Omental fat pad (tissue), 3 donors: ENCODE measurements at regions not wholly inside any gene's neighbourhood (a gene's known extent, or its start where the extent isn't known, plus 50 kb on each side); places are given as distances from the start of the nearest gene placed in this dataset.

Experiments
- ATAC-seq: fragments of 150-250 bp; one replicate; pipeline ENCODE4 v1.9.1; 2016; ENCODE audit warnings: mild to moderate bottlenecking, moderate library complexity; ENCODE audit not compliant: low FRiP score
- DNase-seq: peaks from one replicate; pipeline ENCODE4 v3.0.0-alpha.2; 2019; ENCODE audit warnings: low spot score
- TF ChIP-seq, protein P1 (sequence below), 3 donors: fragments of 450-650 bp; IDR thresholded peaks; one replicate each; pipeline ENCODE4 v1.5.1; 2016 to 2017; ENCODE audit warnings: antibody characterized with exemption in 3 of 3, mild to moderate bottlenecking in 3 of 3, moderate library complexity in 2 of 3

DNA sequence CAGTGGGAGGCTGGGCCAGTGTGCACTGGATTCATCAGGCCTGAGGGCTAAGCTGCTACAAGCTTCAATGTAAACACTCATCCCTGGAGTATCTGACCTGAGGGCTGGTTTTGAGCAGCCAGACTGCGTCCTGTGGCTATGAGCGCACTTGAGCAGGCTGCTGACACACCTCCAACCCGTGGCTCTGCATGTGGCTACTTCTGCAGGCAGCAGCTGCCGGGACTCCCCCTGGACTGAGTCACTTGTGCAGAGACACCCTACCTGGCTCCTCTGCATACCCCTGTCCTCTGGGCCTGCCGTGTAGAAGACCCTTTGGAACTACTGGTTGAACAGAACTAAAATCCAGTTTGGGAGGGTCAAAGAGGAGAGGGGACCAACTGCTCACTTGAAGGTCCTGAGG, 172.0 kb downstream of the SCP2D1 start:
- DNase-seq (no peak), ATAC-seq (no peak)
- TF ChIP-seq, protein P1, sequence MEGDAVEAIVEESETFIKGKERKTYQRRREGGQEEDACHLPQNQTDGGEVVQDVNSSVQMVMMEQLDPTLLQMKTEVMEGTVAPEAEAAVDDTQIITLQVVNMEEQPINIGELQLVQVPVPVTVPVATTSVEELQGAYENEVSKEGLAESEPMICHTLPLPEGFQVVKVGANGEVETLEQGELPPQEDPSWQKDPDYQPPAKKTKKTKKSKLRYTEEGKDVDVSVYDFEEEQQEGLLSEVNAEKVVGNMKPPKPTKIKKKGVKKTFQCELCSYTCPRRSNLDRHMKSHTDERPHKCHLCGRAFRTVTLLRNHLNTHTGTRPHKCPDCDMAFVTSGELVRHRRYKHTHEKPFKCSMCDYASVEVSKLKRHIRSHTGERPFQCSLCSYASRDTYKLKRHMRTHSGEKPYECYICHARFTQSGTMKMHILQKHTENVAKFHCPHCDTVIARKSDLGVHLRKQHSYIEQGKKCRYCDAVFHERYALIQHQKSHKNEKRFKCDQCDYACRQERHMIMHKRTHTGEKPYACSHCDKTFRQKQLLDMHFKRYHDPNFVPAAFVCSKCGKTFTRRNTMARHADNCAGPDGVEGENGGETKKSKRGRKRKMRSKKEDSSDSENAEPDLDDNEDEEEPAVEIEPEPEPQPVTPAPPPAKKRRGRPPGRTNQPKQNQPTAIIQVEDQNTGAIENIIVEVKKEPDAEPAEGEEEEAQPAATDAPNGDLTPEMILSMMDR (IDR thresholded peaks at IDR 0.05): no peak

DNA sequence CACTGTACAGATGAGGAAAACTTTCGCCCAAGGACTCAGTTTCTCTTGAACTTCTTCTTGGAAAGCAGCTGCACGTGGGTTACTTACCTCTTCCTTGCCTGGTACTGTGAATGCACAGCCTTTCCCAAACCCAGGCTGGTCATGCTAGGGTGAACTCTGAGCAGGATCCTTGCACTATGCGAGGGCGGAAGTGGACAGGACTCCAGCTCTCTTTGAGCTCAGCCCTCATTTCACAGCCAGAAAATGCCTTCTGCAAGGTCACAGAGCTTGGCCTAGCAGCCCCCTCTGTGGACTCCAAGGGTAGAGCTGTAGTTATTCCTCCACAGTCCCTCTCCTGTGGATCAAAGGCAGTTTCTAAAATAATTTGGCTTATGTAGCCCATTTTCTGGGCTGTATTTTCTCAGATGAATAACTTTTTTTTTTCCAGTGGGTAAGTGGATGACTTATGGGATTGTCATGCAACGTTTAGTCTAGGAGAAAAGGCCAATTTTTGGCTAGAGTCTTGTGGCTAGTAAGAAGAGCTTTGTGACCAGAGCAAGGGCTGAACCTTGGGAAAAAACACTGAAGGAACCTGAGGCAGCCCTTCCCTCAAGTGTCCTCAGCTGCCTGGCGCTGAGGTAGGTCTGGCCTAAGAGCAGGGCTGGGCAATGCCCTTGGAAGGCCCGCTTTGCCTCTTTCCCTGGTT, 172.7 kb downstream of the SCP2D1 start:
- TF ChIP-seq, protein P1 (IDR thresholded peaks at IDR 0.05): no peak
- ATAC-seq (no peak), DNase-seq (no peak)

DNA sequence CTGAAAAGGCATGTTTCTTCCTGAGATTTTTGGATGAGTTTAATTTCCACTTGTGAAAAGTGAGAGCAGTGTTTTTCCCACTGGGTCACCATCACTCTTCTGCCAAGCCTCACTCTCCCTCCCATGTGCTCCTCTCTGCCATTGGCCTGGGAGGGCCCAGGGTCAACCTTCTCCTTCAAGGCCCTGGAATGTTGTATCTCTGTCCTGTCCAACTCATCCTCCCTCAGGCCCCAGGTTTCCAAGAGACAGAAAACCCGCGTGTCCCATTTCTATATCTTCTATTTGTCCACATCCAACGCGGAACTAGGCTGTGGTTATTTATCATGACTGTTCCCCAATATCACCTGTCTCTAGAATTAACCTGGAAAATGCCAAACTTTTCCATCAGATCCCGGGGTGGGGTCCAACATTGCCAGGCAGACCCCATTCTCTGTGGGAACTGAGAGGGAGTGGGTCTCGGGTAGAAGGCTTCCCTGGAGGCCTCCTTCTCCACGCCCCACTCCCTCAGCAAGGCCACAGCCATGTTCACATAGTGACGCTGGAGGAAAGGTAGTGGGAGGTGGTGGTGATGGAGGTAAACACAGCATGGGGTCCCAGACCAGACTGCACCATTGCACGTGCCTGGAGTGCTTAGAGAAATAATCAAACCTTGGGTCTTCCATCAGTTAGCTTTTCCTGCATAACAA, 173.5 kb downstream of the SCP2D1 start:
- ATAC-seq: no peak
- TF ChIP-seq, protein P1 (IDR thresholded peaks at IDR 0.05): no peak
- no peak for DNase-seq

DNA sequence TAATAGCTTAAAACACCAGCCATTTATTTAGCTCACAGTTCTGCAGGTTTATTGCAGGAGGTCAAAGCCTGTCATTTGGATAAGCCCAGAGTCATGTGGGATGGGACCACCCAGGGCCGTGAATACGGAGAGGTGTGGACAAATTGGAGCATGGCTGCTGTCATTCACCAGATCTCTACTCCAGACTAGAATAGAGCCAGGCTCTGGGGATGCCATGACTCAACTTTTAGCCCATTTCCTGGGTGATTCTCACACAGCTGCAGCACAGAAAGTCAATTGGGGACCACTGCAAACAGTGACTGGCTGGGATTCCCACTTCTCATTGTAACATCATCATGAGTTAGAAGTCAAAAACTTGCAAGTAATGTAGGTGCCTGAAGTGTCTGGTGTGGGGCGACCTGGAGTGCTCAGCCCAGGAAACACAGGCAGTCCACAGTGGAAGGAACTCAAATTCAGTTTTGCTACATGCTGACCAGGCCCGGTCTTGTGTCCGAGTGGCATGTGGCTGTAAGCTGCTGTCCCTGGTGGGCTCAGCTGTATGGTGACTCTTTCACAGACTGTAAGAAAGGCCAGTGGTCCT, 174.3 kb downstream of the SCP2D1 start:
- TF ChIP-seq, protein P1 (IDR thresholded peaks at IDR 0.05): no peak
- DNase-seq (no peak), ATAC-seq (no peak)

DNA sequence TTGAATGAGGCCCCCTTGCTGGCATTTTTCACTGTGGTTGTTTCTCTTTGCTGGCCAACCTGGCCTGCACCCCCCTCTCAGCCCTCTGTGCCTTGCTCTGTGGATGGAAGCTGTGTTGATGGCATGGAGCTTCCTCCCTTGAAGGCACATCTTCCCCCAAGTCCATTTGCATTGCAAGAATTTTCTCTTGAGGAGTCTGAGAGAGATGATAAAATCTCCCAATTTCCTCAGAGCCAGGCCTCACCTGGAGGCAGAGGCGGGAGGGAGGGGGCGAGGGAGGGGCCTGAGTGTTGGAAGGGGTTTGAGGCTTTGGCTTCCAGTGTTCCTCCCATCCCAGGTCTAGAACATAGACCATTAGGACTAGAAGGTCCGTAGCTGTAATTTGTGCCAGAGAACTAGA, 175.1 kb downstream of the SCP2D1 start:
- TF ChIP-seq, protein P1 (IDR thresholded peaks at IDR 0.05): no peak
- no peak for ATAC-seq

DNA sequence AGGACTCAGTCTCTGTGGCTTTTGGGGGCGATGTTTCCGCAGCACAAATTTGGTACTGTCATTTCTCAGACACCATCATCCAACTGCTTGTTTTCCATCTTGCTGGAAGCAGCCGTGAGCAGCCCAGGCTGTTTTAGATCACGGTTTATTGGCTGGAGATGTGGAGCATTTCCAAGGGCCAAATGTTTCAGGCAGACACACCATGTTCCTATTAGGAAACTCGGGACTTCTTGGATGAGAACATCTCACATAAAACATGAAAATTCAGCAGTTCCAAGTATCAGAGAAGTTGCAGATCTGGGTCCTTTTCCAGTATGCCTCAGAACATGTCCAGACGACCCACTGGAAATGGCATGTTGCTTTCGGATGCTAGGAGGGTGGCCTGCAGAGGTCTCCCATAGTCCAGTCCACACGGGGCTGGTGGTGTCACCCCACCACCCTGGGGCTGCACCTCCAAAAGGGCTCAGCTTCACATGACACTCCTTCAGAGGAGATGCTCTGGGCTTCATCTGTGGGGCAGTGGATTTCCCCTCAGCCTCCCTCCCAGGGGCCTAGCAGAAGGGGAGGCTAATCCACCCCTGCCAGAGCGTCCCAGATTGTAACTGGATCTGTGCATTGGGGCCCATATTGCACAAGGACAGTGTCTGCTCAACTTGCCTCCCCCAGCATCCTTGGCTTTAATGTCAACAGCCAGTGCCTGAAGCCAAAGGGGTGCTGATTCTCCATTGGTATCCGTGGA, 176.3 kb downstream of the SCP2D1 start:
- ATAC-seq: no peak
- DNase-seq: no peak

More for the DNA sequence above, 175.1 kb downstream of the SCP2D1 start:
- DNase-seq: no peak

More for the DNA sequence above, 176.3 kb downstream of the SCP2D1 start:
- TF ChIP-seq, protein P1 (IDR thresholded peaks at IDR 0.05): no peak
